ENCODE measurements at regions not wholly inside any gene's neighbourhood (a gene's known extent, or its start where the extent isn't known, plus 50 kb on each side); places are given as distances from the start of the nearest gene placed in this dataset.

DNA sequence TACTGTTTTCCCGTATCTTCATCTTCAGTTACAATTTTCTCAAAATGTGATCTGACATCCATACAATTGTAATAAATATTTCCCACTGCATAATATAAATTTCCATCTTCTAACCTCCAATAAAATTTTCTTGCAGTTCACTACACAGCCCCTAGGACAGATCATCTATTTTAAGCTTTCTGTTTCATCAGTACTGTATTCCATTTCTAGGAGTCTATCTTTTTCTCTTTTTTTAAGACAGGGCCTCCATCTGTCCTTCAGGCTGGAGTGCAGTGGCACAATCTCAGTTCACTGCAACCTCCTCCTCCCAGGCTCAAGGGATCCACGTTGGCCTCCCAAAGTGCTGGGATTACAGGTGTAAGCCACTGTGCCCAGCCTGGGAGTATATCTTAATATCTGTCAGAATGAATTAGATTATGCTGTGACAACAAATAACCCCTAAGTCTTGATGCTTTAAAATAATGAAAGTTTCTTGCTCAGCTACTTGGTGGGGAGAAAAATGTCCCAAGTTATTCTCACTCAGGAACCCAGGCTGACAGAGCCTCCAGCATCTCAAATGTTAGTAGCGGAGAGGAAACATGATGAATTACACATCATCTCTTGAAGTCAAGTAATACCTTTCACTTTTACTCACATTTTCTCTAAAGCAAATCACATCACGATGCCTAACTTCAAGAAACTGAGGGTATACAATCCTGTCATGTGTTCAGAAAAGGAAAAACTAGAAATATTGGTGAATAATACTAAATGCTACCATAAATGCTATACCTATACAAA is 92.2 kb downstream of the BUD13 start:
- TF ChIP-seq EZH2phosphoT487 (IDR thresholded peaks at IDR 0.05; ENCODE audit: borderline replicate concordance, low read length) = no peak
- TF ChIP-seq, protein P1, sequence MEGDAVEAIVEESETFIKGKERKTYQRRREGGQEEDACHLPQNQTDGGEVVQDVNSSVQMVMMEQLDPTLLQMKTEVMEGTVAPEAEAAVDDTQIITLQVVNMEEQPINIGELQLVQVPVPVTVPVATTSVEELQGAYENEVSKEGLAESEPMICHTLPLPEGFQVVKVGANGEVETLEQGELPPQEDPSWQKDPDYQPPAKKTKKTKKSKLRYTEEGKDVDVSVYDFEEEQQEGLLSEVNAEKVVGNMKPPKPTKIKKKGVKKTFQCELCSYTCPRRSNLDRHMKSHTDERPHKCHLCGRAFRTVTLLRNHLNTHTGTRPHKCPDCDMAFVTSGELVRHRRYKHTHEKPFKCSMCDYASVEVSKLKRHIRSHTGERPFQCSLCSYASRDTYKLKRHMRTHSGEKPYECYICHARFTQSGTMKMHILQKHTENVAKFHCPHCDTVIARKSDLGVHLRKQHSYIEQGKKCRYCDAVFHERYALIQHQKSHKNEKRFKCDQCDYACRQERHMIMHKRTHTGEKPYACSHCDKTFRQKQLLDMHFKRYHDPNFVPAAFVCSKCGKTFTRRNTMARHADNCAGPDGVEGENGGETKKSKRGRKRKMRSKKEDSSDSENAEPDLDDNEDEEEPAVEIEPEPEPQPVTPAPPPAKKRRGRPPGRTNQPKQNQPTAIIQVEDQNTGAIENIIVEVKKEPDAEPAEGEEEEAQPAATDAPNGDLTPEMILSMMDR (IDR thresholded peaks at IDR 0.05; ENCODE audit: low read depth, low read length, poor library complexity, severe bottlenecking) = no peak

Measured in DOHH2 (cell line).